ENCODE measurements at regions not wholly inside any gene's neighbourhood (a gene's known extent, or its start where the extent isn't known, plus 50 kb on each side); places are given as distances from the start of the nearest gene placed in this dataset.

DNA sequence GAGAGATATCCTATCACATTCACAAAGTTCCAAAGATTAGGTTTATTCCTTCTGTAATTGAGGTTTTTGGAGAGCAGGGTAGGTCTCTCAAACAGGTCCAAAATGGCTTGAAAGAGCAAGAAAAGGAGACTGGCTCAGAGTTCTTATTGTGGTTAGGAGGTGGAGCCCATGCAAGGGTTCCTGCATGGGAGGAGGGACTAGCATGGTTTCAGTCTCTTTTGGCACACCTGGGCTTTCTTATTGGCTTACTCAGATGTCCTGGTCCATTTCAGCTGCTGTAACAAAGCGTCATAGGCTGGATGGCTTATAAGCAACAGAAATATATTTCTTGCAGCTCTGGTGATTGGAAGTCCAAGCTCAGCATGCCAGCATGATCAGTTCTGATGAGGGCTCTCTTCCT, 493.1 kb downstream of the REEP3 start:
- TF ChIP-seq, protein P1, sequence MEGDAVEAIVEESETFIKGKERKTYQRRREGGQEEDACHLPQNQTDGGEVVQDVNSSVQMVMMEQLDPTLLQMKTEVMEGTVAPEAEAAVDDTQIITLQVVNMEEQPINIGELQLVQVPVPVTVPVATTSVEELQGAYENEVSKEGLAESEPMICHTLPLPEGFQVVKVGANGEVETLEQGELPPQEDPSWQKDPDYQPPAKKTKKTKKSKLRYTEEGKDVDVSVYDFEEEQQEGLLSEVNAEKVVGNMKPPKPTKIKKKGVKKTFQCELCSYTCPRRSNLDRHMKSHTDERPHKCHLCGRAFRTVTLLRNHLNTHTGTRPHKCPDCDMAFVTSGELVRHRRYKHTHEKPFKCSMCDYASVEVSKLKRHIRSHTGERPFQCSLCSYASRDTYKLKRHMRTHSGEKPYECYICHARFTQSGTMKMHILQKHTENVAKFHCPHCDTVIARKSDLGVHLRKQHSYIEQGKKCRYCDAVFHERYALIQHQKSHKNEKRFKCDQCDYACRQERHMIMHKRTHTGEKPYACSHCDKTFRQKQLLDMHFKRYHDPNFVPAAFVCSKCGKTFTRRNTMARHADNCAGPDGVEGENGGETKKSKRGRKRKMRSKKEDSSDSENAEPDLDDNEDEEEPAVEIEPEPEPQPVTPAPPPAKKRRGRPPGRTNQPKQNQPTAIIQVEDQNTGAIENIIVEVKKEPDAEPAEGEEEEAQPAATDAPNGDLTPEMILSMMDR (conservative IDR thresholded peaks at IDR 0.05; ENCODE audit: low read depth, low read length): no peak
- no peak for TF ChIP-seq EZH2 (IDR thresholded peaks at IDR 0.05; ENCODE audit: borderline replicate concordance, low read depth, low read length, poor library complexity, severe bottlenecking)

All from A673 (cell line).